HG02571 (cell line): ENCODE measurements at regions not wholly inside any gene's neighbourhood (a gene's known extent, or its start where the extent isn't known, plus 50 kb on each side); places are given as distances from the start of the nearest gene placed in this dataset.
"Not testable (repeated sequence)": the region's sequence is repeated elsewhere in the genome, so short reads cannot be mapped to it uniquely, and the experiment has no call there.

ENCODE experiments used
- ATAC-seq: cut with Tn5 transposase; IDR thresholded peaks from one replicate; pipeline ENCODE4 v1.9.1; 2021; ENCODE audit warnings: mild to moderate bottlenecking, moderate library complexity; ENCODE audit not compliant: unreplicated experiment

- ATAC-seq = no peak
These were observed 2228.2 kb upstream of the WWC1 start for GRCh38 chr5:166063261-166063660.

- no peak for ATAC-seq
These were observed 2222.7 kb upstream of the WWC1 start for GRCh38 chr5:166068547-166069335.

GRCh38 chr5:166073901-166074581, 2217.4 kb upstream of the WWC1 start:
- ATAC-seq = no peak

- ATAC-seq = no peak
These were observed 2216.6 kb upstream of the WWC1 start for GRCh38 chr5:166074582-166075481.

- no peak for ATAC-seq
These were observed 2208.1 kb upstream of the WWC1 start for GRCh38 chr5:166083183-166083959.

- ATAC-seq = no peak
These were observed 2204.9 kb upstream of the WWC1 start for GRCh38 chr5:166086568-166086967.

- ATAC-seq = no peak
These were observed 2202.9 kb upstream of the WWC1 start for GRCh38 chr5:166088389-166089039.

- ATAC-seq = no peak
These were observed 2199.5 kb upstream of the WWC1 start for GRCh38 chr5:166091931-166092330.

GRCh38 chr5:166093312-166093711, 2198.1 kb upstream of the WWC1 start:
- no peak for ATAC-seq

GRCh38 chr5:166102947-166103346, 2188.5 kb upstream of the WWC1 start:
- no peak for ATAC-seq

GRCh38 chr5:166111021-166111420, 2180.4 kb upstream of the WWC1 start:
- ATAC-seq = no peak

GRCh38 chr5:166117072-166118066, 2174.1 kb upstream of the WWC1 start:
- ATAC-seq = no peak

GRCh38 chr5:166119506-166119905, 2171.9 kb upstream of the WWC1 start:
- ATAC-seq = no peak

- no peak for ATAC-seq
These were observed 2167.7 kb upstream of the WWC1 start for GRCh38 chr5:166123717-166124116.

GRCh38 chr5:166127766-166128570, 2163.5 kb upstream of the WWC1 start:
- no peak for ATAC-seq

GRCh38 chr5:166145107-166145506, 2146.3 kb upstream of the WWC1 start:
- ATAC-seq = not testable (repeated sequence)

- ATAC-seq = no peak
These were observed 2127.3 kb upstream of the WWC1 start for GRCh38 chr5:166163996-166164610.

- no peak for ATAC-seq
These were observed 2125.8 kb upstream of the WWC1 start for GRCh38 chr5:166165596-166165995.
